HFFc6 (cell line): ENCODE measurements at regions not wholly inside any gene's neighbourhood (a gene's known extent, or its start where the extent isn't known, plus 50 kb on each side); places are given as distances from the start of the nearest gene placed in this dataset.
"Not testable (repeated sequence)": the region's sequence is repeated elsewhere in the genome, so short reads cannot be mapped to it uniquely, and the experiment has no call there.

Source experiments
- DNase-seq: peaks from one replicate; pipeline ENCODE4 v3.0.0-alpha.2; 2018
- H3K27ac Mint-ChIP-seq: 2 replicates; pipeline ENCODE4 v1.8.0; 2020; ENCODE audit warnings: mild to moderate bottlenecking, mixed read lengths
- H3K27me3 Mint-ChIP-seq: 2 replicates; pipeline ENCODE4 v1.8.0; 2021; ENCODE audit warnings: mild to moderate bottlenecking, moderate library complexity, mixed read lengths; ENCODE audit not compliant: insufficient read depth
- H3K36me3 Mint-ChIP-seq: 2 replicates; pipeline ENCODE4 v1.8.0; 2021; ENCODE audit warnings: low read depth, mixed read lengths
- H3K4me1 Mint-ChIP-seq: 2 replicates; pipeline ENCODE4 v1.8.0; 2020; ENCODE audit warnings: low read depth, mixed read lengths
- H3K4me3 Mint-ChIP-seq: 2 replicates; pipeline ENCODE4 v1.8.0; 2020; ENCODE audit warnings: mild to moderate bottlenecking, moderate library complexity, mixed read lengths
- H3K9me3 Mint-ChIP-seq: 2 replicates; pipeline ENCODE4 v1.8.0; 2020; ENCODE audit warnings: mild to moderate bottlenecking, mixed read lengths
- TF ChIP-seq, protein P1 (sequence below): fragments of 200-600 bp; sonication (generic); IDR thresholded peaks from 2 replicates; pipeline ENCODE4 v1.5.0; 2021; ENCODE audit warnings: antibody characterized with exemption, mild to moderate bottlenecking

DNA sequence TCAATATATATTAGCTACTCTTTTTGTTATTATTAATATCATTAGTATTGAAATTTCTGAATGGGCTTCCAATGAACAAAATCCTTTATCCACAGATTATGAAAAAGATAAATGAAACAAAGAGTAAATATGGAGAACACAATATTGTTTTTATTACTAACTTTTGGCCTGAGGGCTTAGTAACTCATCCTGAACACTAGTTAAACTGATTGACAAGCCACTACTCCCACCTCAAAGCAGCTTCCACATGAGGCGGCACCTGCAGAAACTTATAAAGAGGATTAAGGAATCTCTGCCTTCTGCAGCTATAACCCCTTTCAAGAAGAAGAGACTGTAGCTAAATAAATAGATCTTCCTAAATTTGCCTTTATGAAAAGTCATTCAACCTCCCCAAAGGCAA lies 187.6 kb upstream of the ALG10 start:
- Mint-ChIP-seq H3K27me3 (no peaks in the 10 kb centered on the region; the same call in 1 of the 2 replicates), H3K36me3 (no peaks in the 10 kb centered on the region), H3K9me3 (peaks cover 18% of the 10 kb centered on the region), H3K27ac (no peak overlapping the region), H3K4me1 (no peaks in the 10 kb centered on the region), H3K4me3 (no peak overlapping the region)
- DNase-seq = no peak
- TF ChIP-seq, protein P1, sequence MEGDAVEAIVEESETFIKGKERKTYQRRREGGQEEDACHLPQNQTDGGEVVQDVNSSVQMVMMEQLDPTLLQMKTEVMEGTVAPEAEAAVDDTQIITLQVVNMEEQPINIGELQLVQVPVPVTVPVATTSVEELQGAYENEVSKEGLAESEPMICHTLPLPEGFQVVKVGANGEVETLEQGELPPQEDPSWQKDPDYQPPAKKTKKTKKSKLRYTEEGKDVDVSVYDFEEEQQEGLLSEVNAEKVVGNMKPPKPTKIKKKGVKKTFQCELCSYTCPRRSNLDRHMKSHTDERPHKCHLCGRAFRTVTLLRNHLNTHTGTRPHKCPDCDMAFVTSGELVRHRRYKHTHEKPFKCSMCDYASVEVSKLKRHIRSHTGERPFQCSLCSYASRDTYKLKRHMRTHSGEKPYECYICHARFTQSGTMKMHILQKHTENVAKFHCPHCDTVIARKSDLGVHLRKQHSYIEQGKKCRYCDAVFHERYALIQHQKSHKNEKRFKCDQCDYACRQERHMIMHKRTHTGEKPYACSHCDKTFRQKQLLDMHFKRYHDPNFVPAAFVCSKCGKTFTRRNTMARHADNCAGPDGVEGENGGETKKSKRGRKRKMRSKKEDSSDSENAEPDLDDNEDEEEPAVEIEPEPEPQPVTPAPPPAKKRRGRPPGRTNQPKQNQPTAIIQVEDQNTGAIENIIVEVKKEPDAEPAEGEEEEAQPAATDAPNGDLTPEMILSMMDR = no peak

DNA sequence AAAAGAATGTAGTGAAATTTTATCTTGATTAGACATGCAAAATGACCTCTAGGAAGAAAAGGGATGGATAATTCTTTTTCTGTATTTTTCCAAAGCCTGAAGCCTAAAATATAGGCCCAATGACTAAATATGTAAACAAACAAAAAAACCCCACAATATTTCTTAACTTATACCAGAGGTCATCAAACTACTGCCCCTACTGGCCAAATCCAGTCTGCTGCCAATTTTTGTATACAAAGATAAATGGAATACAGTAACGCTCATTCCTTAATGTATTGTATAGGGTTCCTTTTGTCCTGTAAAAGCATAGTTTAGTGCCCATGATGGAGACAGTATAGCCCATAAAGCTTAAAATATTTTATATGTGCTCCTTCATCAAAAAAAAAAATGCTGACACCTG lies 145.7 kb upstream of the ALG10 start:
- Mint-ChIP-seq H3K9me3 (peaks cover 46% of the 10 kb centered on the region), H3K36me3 (peaks cover 9% of the 10 kb centered on the region; the same call in 1 of the 2 replicates), H3K27ac (no peak overlapping the region), H3K27me3 (no peaks in the 10 kb centered on the region), H3K4me3 (no peak overlapping the region), H3K4me1 (no peaks in the 10 kb centered on the region)
- no peak for DNase-seq
- TF ChIP-seq, protein P1 = peak; percentile 38

DNA sequence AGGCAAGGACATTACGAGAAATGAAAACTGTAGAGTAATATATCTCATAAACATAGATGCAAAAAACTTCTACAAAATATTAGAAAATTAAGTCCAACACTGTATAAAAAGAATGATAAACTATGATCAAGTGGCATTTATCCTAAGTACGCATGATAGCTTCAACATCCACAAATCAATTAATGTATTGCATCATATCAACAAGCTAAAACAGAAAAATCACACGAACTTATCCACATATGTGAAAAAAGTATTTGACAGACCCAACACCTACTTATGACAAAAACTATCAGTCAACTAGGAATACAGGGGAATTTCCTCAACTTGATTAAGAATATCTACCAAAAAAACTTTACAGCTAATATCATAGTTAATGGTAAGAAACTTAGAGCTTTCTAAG lies 129.9 kb upstream of the ALG10 start:
- no peak overlapping the region for H3K4me3 Mint-ChIP-seq
- H3K27ac Mint-ChIP-seq = no peak overlapping the region
- H3K27me3 Mint-ChIP-seq = no peaks in the 10 kb centered on the region
- TF ChIP-seq, protein P1 = no peak
- no peaks in the 10 kb centered on the region for H3K4me1 Mint-ChIP-seq
- no peaks in the 10 kb centered on the region for H3K36me3 Mint-ChIP-seq
- no peak for DNase-seq
- peaks cover 41% of the 10 kb centered on the region for H3K9me3 Mint-ChIP-seq

DNA sequence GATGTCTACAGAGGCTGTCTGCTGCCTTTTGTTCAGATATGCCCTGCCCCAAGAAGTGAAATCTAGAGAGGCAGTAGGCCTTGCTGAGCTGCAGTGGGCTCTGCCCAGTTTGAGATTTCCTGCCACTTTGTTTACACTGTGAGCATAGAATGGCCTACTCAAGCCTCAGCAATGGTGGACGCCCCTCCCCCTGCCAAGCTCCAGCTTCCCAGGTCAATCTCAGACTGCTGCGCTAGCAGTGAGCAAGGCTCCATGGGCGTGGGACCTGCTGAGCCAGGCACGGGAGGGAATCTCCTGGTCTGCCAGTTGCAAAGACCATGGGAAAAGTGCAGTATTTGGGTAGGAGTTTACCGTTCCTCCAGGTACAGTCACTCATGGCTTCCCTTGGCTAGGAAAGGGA lies 101.8 kb upstream of the ALG10 start:
- not testable (repeated sequence) for H3K4me3 Mint-ChIP-seq, H3K27ac Mint-ChIP-seq, H3K36me3 Mint-ChIP-seq, H3K4me1 Mint-ChIP-seq, DNase-seq, H3K27me3 Mint-ChIP-seq
- H3K9me3 Mint-ChIP-seq = peaks cover 68% of the 10 kb centered on the region

DNA sequence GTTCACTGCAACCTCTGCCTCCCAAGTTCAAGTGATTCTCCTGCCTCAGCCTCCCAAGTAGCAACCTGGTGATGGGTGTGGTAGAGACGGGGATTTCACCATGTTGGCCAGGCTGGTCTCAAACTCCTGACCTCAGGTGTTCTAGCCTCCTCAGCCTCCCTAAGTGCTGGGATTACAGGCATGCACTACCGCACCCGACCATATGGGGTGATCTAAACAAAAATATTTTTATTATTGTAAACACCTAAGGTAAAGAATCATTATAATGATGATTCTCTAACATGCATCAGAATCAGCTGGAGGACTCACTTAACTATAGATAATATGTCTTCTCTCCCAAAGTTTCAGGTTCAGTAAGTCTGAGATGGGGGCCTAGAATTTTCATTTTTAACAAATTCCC lies 96.2 kb upstream of the ALG10 start:
- Mint-ChIP-seq H3K27ac (no peak overlapping the region), H3K4me1 (no peaks in the 10 kb centered on the region), H3K9me3 (peaks cover 55% of the 10 kb centered on the region), H3K27me3 (peaks cover 3% of the 10 kb centered on the region; the same call in 1 of the 2 replicates), H3K4me3 (no peak overlapping the region), H3K36me3 (no peaks in the 10 kb centered on the region)
- DNase-seq = no peak
- TF ChIP-seq, protein P1 = peak; percentile 27

DNA sequence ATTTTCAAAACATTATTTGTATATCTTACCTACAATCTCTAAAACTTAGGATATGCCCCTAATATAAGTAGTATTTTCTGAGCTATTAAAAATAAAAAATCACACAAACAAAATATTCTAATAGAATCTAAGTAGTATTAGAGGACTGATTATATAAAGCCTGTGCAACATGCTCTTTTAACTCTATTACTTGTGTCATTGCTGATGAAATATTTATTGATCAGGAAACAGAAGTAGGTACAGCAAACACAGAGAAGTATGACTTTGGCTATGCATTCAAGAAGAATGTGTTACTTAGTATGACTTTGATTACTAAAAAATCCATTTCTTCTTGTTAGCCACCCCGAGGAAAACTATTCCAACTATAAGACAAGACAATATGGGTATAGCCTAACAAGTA lies 84.6 kb upstream of the ALG10 start:
- H3K27me3 Mint-ChIP-seq, H3K4me1 Mint-ChIP-seq, H3K36me3 Mint-ChIP-seq, H3K4me3 Mint-ChIP-seq, H3K27ac Mint-ChIP-seq, DNase-seq: not testable (repeated sequence)
- H3K9me3 Mint-ChIP-seq = peaks cover 20% of the 10 kb centered on the region

DNA sequence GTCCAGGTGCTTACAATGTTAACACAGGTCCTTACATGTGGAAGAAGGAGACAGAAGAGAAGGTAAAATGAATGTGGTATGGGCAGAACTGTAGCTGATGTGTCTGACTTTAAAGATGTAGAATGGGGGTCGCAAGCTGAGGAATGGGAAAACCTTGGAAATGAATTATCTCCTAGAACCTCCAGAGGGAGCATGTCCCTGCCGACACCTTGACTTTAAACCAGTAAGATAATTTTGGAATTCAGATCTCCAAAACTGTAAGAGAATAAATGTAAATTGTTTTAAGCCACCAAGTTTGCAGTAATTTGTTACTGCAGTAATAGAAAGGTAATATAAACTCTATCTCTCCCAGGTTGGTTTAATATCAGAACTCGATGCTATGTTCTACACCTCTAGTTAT lies 80.1 kb upstream of the ALG10 start:
- DNase-seq = no peak
- TF ChIP-seq, protein P1 = no peak
- Mint-ChIP-seq H3K27me3 (no peaks in the 10 kb centered on the region), H3K4me3 (no peak overlapping the region), H3K9me3 (peaks cover 10% of the 10 kb centered on the region), H3K36me3 (no peaks in the 10 kb centered on the region), H3K27ac (no peak overlapping the region), H3K4me1 (no peaks in the 10 kb centered on the region)
